Stimulated activated CD4-positive, alpha-beta T cell treated with anti-CD3 and anti-CD28 coated beads, Interleukin-4, amount 100 ng/mL, for 1 hour (primary cell): ENCODE measurements at regions not wholly inside any gene's neighbourhood (a gene's known extent, or its start where the extent isn't known, plus 50 kb on each side); places are given as distances from the start of the nearest gene placed in this dataset.
"Not testable (repeated sequence)": the region's sequence is repeated elsewhere in the genome, so short reads cannot be mapped to it uniquely, and the experiment has no call there.

Experiments used
- DNase-seq: peaks from one replicate; pipeline ENCODE4 v3.0.0-alpha.2; 2020

- DNase-seq = not testable (repeated sequence)
Observed at GRCh38 chr4:154907345-154908045, 126.4 kb downstream of the RBM46 start.

GRCh38 chr4:154908168-154908567 is 127.1 kb downstream of the RBM46 start:
- DNase-seq = no peak

- DNase-seq = no peak
Observed at GRCh38 chr4:154911097-154911496, 130.0 kb downstream of the RBM46 start.

GRCh38 chr4:154911608-154912098 is 130.6 kb downstream of the RBM46 start:
- no peak for DNase-seq

GRCh38 chr4:154916068-154916467 is 135.0 kb downstream of the RBM46 start:
- DNase-seq = no peak

- DNase-seq = no peak
Observed at GRCh38 chr4:154927126-154927680, 146.1 kb downstream of the RBM46 start.

- DNase-seq = no peak
Observed at GRCh38 chr4:154928640-154929257, 147.7 kb downstream of the RBM46 start.

- DNase-seq = no peak
Observed at GRCh38 chr4:154936873-154937272, 155.8 kb downstream of the RBM46 start.

GRCh38 chr4:154939851-154940250 is 158.8 kb downstream of the RBM46 start:
- no peak for DNase-seq

- DNase-seq = no peak
Observed at GRCh38 chr4:154942176-154942575, 161.1 kb downstream of the RBM46 start.

- DNase-seq = no peak
Observed at GRCh38 chr4:154944996-154945395, 163.9 kb downstream of the RBM46 start.

- no peak for DNase-seq
Observed at GRCh38 chr4:154946113-154946512, 165.0 kb downstream of the RBM46 start.

- no peak for DNase-seq
Observed at GRCh38 chr4:154953691-154954090, 172.6 kb downstream of the RBM46 start.

GRCh38 chr4:154954117-154954516 is 173.0 kb downstream of the RBM46 start:
- no peak for DNase-seq

- DNase-seq = no peak
Observed at GRCh38 chr4:154958121-154958520, 177.0 kb downstream of the RBM46 start.

- no peak for DNase-seq
Observed at GRCh38 chr4:154958621-154959358, 177.7 kb downstream of the RBM46 start.

GRCh38 chr4:154959756-154960155 is 178.7 kb downstream of the RBM46 start:
- no peak for DNase-seq

GRCh38 chr4:154960476-154960875 is 179.4 kb downstream of the RBM46 start:
- no peak for DNase-seq

- DNase-seq = no peak
Observed at GRCh38 chr4:154961263-154961662, 180.2 kb downstream of the RBM46 start.

- DNase-seq = no peak
Observed at GRCh38 chr4:154973244-154974035, 192.4 kb downstream of the RBM46 start.

GRCh38 chr4:154977228-154977627 is 196.2 kb downstream of the RBM46 start:
- DNase-seq = no peak

- peak; percentile 24 for DNase-seq
Observed at GRCh38 chr4:154982187-154983047, 201.3 kb downstream of the RBM46 start.
